GM12892 (cell line): ENCODE measurements at regions not wholly inside any gene's neighbourhood (a gene's known extent, or its start where the extent isn't known, plus 50 kb on each side); places are given as distances from the start of the nearest gene placed in this dataset.

Experiments used
- POLR2A ChIP-seq: IDR thresholded peaks from 2 replicates; pipeline ENCODE4 v1.6.1; 2011; ENCODE audit warnings: low read depth, low read length, control low read depth
- TAF1 ChIP-seq: IDR thresholded peaks from 2 replicates; pipeline ENCODE4 v1.6.1; 2011; ENCODE audit warnings: low read depth, mild to moderate bottlenecking, control low read depth, low read length, borderline replicate concordance

GRCh38 chr12:74431801-74432200, 105.8 kb upstream of the ATXN7L3B start:
- no peak for TF ChIP-seq POLR2A
- TF ChIP-seq TAF1 = no peak
